NB4 (cell line): ENCODE measurements at regions not wholly inside any gene's neighbourhood (a gene's known extent, or its start where the extent isn't known, plus 50 kb on each side); places are given as distances from the start of the nearest gene placed in this dataset.

Source experiments
- MAX ChIP-seq: IDR thresholded peaks from 2 replicates; pipeline ENCODE4 v1.6.1; 2011; ENCODE audit warnings: low read depth, low read length
- POLR2A ChIP-seq: IDR thresholded peaks from 2 replicates; pipeline ENCODE4 v1.6.1; 2011; ENCODE audit warnings: mild to moderate bottlenecking; ENCODE audit not compliant: insufficient read length; ENCODE audit errors: extremely low read depth
- TF ChIP-seq, protein P1 (sequence below): IDR thresholded peaks from one replicate; pipeline ENCODE4 v1.5.1; 2012; ENCODE audit warnings: low read depth, low read length

DNA sequence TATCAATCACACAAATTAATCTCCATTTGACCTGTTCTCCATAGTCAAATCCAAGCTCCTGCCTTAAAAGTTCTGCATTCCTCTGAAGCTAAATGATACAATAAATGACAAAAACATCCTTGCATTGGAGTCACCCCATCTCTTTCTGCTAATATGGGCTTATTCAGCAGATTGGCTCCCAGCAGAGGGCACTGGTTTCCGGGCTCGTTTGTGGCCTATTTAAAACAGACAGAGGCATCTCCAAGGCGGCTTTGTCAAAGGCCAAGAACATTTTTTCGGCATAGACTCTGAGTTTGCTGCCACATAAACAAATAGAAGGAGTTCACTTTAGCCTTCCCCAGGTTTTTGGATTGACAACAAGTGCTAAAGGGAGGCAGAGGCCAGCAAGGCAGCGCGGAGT is 204.4 kb upstream of the RASGRP1 start:
- TF ChIP-seq, protein P1, sequence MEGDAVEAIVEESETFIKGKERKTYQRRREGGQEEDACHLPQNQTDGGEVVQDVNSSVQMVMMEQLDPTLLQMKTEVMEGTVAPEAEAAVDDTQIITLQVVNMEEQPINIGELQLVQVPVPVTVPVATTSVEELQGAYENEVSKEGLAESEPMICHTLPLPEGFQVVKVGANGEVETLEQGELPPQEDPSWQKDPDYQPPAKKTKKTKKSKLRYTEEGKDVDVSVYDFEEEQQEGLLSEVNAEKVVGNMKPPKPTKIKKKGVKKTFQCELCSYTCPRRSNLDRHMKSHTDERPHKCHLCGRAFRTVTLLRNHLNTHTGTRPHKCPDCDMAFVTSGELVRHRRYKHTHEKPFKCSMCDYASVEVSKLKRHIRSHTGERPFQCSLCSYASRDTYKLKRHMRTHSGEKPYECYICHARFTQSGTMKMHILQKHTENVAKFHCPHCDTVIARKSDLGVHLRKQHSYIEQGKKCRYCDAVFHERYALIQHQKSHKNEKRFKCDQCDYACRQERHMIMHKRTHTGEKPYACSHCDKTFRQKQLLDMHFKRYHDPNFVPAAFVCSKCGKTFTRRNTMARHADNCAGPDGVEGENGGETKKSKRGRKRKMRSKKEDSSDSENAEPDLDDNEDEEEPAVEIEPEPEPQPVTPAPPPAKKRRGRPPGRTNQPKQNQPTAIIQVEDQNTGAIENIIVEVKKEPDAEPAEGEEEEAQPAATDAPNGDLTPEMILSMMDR, result peak; percentile 23
- TF ChIP-seq POLR2A, result no peak
- TF ChIP-seq MAX, result no peak
